ENCODE measurements at regions not wholly inside any gene's neighbourhood (a gene's known extent, or its start where the extent isn't known, plus 50 kb on each side); places are given as distances from the start of the nearest gene placed in this dataset.

GRCh38 chr3:67113802-67114407 lies 115.8 kb downstream of the KBTBD8 start (continued):
- TF ChIP-seq ZBTB26 (CRISPR knock-in tag; IDR thresholded peaks at IDR 0.05), result no peak
- TF ChIP-seq TFAM (CRISPR knock-in tag; conservative IDR thresholded peaks at IDR 0.05), result no peak
- peak; percentile 67; the same call in 1 of the 2 replicates for TF ChIP-seq AFF4 (CRISPR knock-in tag; IDR thresholded peaks at IDR 0.05)
- 0 out of 2 replicates have a peak, but pooled peaks have one; percentile 73 for TF ChIP-seq ZNF197 (CRISPR knock-in tag; IDR thresholded peaks at IDR 0.05; ENCODE audit: low read depth)
- no peak for TF ChIP-seq CBX8 (IDR thresholded peaks at IDR 0.05; ENCODE audit: borderline replicate concordance, extremely low read depth, low read depth, low read length, poor library complexity, severe bottlenecking)
- TF ChIP-seq MITF (IDR thresholded peaks at IDR 0.05), result no peak
- TF ChIP-seq ZNF655 (CRISPR knock-in tag; IDR thresholded peaks at IDR 0.05), result no peak
- no peak for TF ChIP-seq ZNF217 (CRISPR knock-in tag; IDR thresholded peaks at IDR 0.05)
- TF ChIP-seq TEAD4 (IDR thresholded peaks at IDR 0.05; ENCODE audit: low read length), result peak; percentile 89
- TF ChIP-seq TEAD4 (CRISPR knock-in tag; IDR thresholded peaks at IDR 0.05; ENCODE audit: borderline replicate concordance), result 0 out of 2 replicates have a peak, but pooled peaks have one; percentile 55
- TF ChIP-seq GATA2 (CRISPR knock-in tag; IDR thresholded peaks at IDR 0.05), result no peak
- TF ChIP-seq POLR3G (IDR thresholded peaks at IDR 0.05; ENCODE audit: extremely low read depth, insufficient read length, insufficient replicate concordance), result no peak
- no peak for TF ChIP-seq TBP (optimal IDR thresholded peaks at IDR 0.05; ENCODE audit: low read depth, low read length)
- TF ChIP-seq ARID1B (IDR thresholded peaks at IDR 0.05), result no peak
- TF ChIP-seq C11orf30 (IDR thresholded peaks at IDR 0.05; ENCODE audit: low read depth), result no peak
- TF ChIP-seq KDM5B (IDR thresholded peaks at IDR 0.05; ENCODE audit: insufficient replicate concordance, low read depth, low read length), result no peak
- TF ChIP-seq ZNF23 (CRISPR knock-in tag; IDR thresholded peaks at IDR 0.05), result no peak
- TF ChIP-seq PHF21A (IDR thresholded peaks at IDR 0.05; ENCODE audit: borderline replicate concordance, low read depth), result no peak
- TF ChIP-seq MAFF (IDR thresholded peaks at IDR 0.05; ENCODE audit: low read length), result no peak
- no peak for TF ChIP-seq CBFA2T2 (conservative IDR thresholded peaks at IDR 0.05)
- no peak for TF ChIP-seq GABPA (tag; conservative IDR thresholded peaks at IDR 0.05; ENCODE audit: low read depth)
- TF ChIP-seq KLF13 (tag; IDR thresholded peaks at IDR 0.05; ENCODE audit: borderline replicate concordance, low read depth), result no peak
